Cortex of kidney (tissue), 1 donor: ENCODE measurements at regions not wholly inside any gene's neighbourhood (a gene's known extent, or its start where the extent isn't known, plus 50 kb on each side); places are given as distances from the start of the nearest gene placed in this dataset.
"Not testable (repeated sequence)": the region's sequence is repeated elsewhere in the genome, so short reads cannot be mapped to it uniquely, and the experiment has no call there.

ENCODE experiments used
- DNase-seq: peaks from one replicate; lab custom pipeline; 2025; lab: John Stamatoyannopoulos, UW

- no peak for DNase-seq
Observed at GRCh38 chr13:103523858-103524257, 457.6 kb upstream of the SLC10A2 start.

- DNase-seq = no peak
Observed at GRCh38 chr13:103521532-103521931, 455.3 kb upstream of the SLC10A2 start.

- no peak for DNase-seq
Observed at GRCh38 chr13:103517768-103518102, 451.5 kb upstream of the SLC10A2 start.

- no peak for DNase-seq
Observed at GRCh38 chr13:103517066-103517767, 451.0 kb upstream of the SLC10A2 start.

DNA sequence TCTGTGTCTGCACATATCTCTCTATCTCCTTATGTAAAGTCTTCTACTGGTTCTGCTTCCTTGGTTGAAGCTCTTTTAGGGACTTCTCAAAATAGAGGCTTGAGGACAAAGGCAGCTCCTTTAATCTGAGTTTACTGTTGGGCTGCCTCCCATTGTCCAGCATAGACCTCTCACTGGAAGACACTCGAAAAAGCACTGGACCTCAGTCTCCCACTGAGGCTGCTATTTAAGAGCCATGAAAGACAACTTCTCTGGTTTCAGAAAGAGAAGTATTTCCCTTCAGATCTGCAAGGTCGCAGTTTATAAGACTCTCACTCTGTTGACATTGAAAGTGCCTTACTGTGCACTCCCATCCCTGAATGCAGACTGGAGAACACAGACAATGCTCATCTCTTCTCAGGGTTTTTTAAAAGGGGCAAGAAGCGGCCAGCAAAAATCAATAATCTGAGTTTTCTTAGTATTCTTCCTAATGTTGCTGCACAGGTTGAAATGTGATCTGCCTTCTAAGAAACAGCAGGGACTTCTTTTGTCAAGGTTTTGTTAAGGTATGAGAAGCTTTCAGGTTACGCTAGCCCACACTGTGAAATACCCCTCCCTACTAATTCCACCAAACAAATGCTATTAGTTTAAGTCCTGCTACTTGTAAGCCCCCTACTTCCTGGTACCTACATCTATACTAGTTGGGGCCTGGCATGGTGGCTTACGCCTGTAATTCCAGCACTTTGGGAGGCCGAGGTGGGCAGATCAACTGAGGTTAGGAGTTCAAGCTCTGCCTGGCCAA, 450.0 kb upstream of the SLC10A2 start:
- no peak for DNase-seq

- DNase-seq = no peak
Observed at GRCh38 chr13:103515410-103515809, 449.2 kb upstream of the SLC10A2 start.

DNA sequence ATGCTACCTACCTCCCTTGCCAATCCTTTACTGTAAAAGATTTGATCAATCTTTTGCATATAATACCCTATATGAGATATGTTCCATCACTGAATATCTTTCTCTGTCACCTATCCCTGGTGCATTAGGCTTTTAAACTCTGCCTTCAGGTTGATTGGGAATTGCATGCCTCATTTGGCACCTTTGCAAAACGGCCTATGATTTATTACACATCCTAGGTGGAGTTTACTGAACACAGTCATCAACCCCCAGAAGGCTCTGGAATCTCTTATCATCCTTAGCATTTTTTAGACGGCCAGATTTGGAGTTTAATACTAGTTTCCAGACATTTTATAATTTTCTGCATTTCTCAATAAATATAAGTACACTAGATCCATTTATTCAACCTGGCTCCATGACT, 448.4 kb upstream of the SLC10A2 start:
- DNase-seq = no peak

- DNase-seq = no peak
Observed at GRCh38 chr13:103514188-103514587, 448.0 kb upstream of the SLC10A2 start.

DNA sequence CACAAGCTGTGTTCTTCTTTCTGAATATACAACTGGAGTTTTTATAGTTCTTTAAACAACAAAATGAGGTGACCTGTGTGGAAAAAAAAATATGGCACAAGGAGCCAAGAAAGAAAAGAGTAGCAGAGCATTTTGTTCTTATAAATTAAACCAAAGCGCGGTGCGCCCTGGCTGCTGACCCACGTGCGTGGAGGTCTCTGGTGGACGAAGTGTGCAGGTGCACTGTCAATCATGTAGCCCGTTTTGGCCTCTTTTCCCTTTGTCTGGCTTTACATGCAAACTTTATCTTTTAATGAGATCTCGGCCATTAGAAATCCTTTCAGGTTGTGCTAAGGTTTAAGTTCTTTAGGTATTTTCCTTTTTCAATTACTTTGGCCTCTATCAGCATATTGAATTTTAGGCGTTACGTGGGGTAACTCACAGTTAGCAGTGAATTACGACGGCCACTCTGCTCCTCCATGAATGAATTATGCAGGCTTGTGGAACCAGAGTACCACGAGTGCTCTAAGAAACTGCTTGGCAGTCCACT, 443.9 kb upstream of the SLC10A2 start:
- DNase-seq = no peak

DNA sequence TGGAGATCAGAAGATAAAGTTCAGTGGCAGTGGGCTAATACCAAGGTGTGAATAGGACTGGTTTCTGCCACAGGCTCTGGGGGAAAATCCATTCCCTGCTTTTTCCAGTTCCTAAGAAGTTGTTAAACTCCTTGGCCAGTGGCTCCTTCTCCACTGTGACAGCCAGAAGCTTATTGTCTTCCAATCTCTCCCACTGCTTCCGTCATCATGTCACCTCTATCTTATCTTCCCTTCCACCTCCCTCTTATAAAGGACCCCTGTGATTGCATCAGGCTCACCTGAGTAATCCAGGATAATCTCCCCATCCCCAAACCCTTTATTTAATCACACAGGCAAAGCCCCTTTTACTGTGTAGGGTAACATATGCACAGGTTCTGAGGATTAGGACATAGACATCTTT, 431.2 kb upstream of the SLC10A2 start:
- no peak for DNase-seq

DNA sequence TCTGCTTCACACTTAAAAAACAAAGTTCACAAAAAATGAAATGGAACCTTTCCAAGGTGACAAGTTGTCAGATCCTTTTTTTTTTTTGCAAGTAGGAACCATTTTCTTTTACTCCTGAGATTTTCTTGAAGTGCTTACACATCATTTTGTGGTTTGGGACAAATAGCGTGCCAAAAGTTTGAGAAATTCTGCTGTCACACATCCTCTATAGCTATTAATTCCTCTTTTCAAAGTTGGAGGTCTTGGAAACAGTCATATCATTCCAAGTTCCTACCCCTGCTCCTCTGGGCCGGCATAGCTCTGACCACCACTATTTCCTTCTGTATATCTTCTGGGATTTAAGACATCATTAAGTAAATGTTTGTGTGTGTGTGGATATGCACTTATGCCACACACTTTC, 421.6 kb upstream of the SLC10A2 start:
- DNase-seq = no peak

DNA sequence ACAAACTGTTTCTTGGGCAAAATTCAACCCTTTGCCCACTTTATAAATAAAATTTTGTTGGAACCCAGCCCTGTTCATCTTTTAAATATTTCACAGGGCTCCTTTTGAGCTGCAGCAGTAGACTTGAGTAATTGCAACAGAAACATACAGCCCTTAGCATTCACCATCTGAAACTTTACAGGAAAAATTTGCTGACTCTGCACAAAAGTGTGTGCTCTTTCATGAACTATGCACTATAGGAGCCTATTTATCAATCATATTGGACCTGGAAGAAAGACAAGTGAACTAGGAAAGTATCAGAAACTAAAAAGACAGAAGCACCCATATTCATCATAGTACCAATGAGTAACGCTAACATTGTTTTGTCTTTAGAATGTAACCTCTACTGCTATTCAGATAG, 406.9 kb upstream of the SLC10A2 start:
- no peak for DNase-seq

DNA sequence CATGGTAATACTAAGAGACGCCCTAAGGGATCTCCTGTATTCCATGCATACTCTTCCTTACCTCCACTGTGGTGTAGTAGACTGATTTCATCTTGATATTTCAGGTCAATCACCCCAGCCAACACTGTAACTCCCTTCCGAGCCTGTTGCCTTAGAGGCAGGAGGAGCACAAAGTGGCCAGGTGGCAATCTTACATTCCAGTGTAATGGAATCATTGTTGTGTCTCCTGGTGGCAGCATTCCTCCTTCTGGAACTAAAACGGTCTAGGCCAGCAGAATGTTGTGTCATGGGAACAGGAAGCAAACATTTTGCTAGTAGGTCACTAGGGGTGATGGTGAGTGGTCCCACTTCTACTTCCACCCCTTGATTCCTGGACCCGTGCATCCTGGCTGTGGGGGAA, 405.7 kb upstream of the SLC10A2 start:
- DNase-seq = no peak

DNA sequence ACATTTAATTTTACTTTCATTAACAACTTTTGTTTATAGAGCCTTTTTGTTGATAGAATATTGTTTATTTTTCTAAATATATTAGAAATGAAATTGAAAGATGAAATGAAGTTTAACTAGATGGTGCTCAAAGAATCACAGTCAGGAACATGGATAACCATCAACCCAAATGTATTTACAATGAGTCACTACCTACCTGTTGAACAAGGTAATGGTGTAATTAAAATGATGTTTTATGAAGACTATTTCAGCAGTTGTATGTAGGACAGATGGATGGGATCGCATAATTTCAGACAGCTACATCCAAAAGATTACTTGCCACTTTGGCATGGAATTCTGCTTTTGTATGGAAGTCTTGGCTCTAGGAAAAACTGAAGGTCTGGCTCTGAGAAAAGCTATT, 403.6 kb upstream of the SLC10A2 start:
- DNase-seq = no peak

DNA sequence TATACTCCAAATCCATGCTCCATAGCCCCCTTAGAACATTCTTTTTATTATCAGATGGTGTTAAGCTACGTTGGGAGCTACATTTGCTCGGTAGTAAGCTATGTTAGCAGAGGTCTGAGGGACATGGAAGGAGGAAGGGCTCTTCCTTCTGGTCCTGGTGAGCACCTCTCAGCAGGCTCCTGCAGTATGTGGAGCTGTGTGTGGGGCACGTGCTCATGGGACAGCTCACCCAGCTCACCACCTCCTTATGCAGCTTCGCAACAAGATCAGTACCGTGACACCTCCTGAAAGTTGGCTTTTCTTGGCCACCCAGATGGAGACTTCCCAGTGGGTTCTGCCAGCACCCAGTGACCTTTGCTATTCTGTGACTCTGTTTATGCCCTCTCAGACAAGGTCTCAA, 400.5 kb upstream of the SLC10A2 start:
- DNase-seq = no peak

DNA sequence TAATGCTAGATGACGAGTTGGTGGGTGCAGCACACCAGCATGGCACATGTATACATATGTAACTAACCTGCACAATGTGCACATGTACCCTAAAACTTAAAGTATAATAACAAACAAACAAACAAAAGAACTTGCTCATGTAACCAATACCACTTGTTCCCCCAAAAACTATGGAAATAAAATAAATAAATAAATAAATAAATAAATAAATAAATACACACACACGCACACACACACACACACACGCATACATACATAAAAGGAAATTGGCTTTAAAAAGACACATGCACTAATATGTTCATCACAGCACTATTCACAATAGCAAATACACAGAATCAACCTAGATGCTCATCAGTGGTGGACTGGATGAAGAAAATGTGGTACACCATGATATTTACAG, 394.0 kb upstream of the SLC10A2 start:
- DNase-seq = not testable (repeated sequence)

- DNase-seq = not testable (repeated sequence)
Observed at GRCh38 chr13:103457050-103457449, 390.8 kb upstream of the SLC10A2 start.

- no peak for DNase-seq
Observed at GRCh38 chr13:103451656-103452055, 385.4 kb upstream of the SLC10A2 start.

GRCh38 chr13:103443604-103444003, 377.4 kb upstream of the SLC10A2 start:
- DNase-seq = no peak

DNA sequence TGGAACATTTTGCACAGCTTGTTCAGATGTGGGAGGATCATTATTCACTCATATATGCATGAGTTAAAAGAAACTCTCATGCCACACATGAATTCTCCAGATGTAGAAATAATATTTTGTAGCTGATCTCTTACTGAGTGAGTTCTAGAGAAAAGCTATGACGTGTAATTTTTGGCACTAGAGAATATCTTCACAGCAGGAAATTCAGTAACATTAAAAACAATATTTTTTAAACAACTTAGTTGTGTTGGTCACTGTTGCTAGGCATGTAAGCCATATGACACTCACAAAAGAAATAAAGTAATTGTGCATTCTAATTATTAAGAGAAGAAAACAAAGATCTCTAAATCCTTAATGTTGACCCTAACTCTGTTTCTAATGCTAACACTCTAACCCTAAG, 371.4 kb upstream of the SLC10A2 start:
- DNase-seq = no peak

DNA sequence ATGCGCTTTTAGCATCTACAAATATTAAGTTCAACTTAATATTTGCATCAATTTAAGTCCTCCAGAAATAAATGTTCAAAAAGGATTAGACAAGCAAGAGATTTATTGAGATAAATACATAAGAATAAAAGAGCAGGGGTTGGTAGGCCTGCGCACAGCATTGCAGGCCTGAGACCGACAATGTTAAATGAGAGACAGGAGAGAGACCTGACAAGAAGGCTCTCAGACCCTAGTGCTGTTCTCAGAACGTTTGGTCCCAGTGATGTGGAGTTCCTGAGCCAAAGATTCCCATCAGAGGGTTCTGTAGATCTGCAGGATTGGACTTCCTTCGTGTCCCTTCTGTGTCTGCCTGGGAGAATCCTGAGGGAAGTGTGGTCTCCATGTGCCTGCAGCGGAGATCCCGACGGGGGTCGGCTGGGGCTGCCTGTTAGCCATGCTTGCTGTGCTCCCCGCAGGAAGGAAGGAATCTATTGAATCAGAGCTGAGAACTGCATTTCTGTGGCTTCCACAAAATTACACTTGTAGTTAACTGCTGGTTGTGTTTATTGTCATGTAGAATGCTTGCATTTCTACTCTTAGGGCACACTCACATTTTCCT, 369.9 kb upstream of the SLC10A2 start:
- no peak for DNase-seq

DNA sequence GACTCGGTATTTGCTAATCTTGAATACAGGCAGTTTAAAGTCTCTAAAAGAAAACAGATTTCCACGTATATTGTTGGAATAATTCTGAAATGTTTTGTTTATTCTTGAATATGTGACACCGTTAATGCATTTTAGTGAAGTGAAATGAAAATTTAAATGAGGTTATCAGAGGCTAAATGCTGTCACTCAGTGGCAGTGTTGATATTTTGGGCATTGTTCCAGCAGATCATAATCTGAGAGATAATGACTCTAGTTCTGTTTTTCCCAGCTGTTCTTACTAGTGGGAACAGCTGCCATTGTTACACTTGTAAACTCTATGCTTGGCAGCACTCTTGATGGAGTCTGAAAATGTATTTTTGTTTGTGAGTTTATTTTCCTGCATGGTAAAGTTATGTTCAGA, 365.6 kb upstream of the SLC10A2 start:
- DNase-seq = no peak

- DNase-seq = no peak
Observed at GRCh38 chr13:103430368-103430767, 364.2 kb upstream of the SLC10A2 start.
